ENCODE measurements at regions not wholly inside any gene's neighbourhood (a gene's known extent, or its start where the extent isn't known, plus 50 kb on each side); places are given as distances from the start of the nearest gene placed in this dataset.
"Not testable (repeated sequence)": the region's sequence is repeated elsewhere in the genome, so short reads cannot be mapped to it uniquely, and the experiment has no call there.

- DNase-seq = no peak
Observed at GRCh38 chr2:72078773-72079172, 68.9 kb downstream of the CYP26B1 start.

GRCh38 chr2:72077702-72078169, 69.9 kb downstream of the CYP26B1 start:
- DNase-seq = no peak

GRCh38 chr2:72073373-72073772, 74.3 kb downstream of the CYP26B1 start:
- DNase-seq = not testable (repeated sequence)

- not testable (repeated sequence) for DNase-seq
Observed at GRCh38 chr2:72064197-72064596, 83.5 kb downstream of the CYP26B1 start.

GRCh38 chr2:72062336-72062735, 85.3 kb downstream of the CYP26B1 start:
- no peak for DNase-seq

GRCh38 chr2:72057308-72057707, 90.4 kb downstream of the CYP26B1 start:
- DNase-seq = no peak

- no peak for DNase-seq
Observed at GRCh38 chr2:72051971-72052505, 95.6 kb downstream of the CYP26B1 start.

- DNase-seq = no peak
Observed at GRCh38 chr2:72051204-72051603, 96.5 kb downstream of the CYP26B1 start.

GRCh38 chr2:72050734-72051133, 96.9 kb downstream of the CYP26B1 start:
- DNase-seq = no peak

GRCh38 chr2:72048881-72049477, 98.7 kb downstream of the CYP26B1 start:
- DNase-seq = no peak

GRCh38 chr2:72043985-72044384, 103.7 kb downstream of the CYP26B1 start:
- DNase-seq = no peak

- DNase-seq = no peak
Observed at GRCh38 chr2:72041638-72042111, 106.0 kb downstream of the CYP26B1 start.

- DNase-seq = no peak
Observed at GRCh38 chr2:72040629-72041571, 106.8 kb downstream of the CYP26B1 start.

- no peak for DNase-seq
Observed at GRCh38 chr2:72038524-72038923, 109.1 kb downstream of the CYP26B1 start.

- no peak for DNase-seq
Observed at GRCh38 chr2:72037261-72037666, 110.4 kb downstream of the CYP26B1 start.

GRCh38 chr2:72036595-72036994, 111.1 kb downstream of the CYP26B1 start:
- no peak for DNase-seq

- no peak for DNase-seq
Observed at GRCh38 chr2:72036173-72036545, 111.5 kb downstream of the CYP26B1 start.

GRCh38 chr2:72035518-72036172, 112.0 kb downstream of the CYP26B1 start:
- DNase-seq = no peak

GRCh38 chr2:72034353-72035095, 113.1 kb downstream of the CYP26B1 start:
- DNase-seq = no peak

- no peak for DNase-seq
Observed at GRCh38 chr2:72033636-72034035, 114.0 kb downstream of the CYP26B1 start.

GRCh38 chr2:72032481-72033041, 115.1 kb downstream of the CYP26B1 start:
- DNase-seq = no peak

Measured in CD4-positive, alpha-beta T cell treated with Interleukin-10 for 1 hour (primary cell).